HuH-7.5 (cell line): ENCODE measurements at regions not wholly inside any gene's neighbourhood (a gene's known extent, or its start where the extent isn't known, plus 50 kb on each side); places are given as distances from the start of the nearest gene placed in this dataset.
"Not testable (repeated sequence)": the region's sequence is repeated elsewhere in the genome, so short reads cannot be mapped to it uniquely, and the experiment has no call there.

Source experiments
- DNase-seq: peaks from one replicate; pipeline ENCODE4 v3.0.0; 2011; ENCODE audit warnings: low spot score

- no peak for DNase-seq
Measured at GRCh38 chr5:12876541-12877298, 972.5 kb upstream of the CTNND2 start.

GRCh38 chr5:12870872-12871539 is 966.8 kb upstream of the CTNND2 start:
- no peak for DNase-seq

- DNase-seq = no peak
Measured at GRCh38 chr5:12865529-12865928, 961.3 kb upstream of the CTNND2 start.

GRCh38 chr5:12861886-12862654 is 957.8 kb upstream of the CTNND2 start:
- DNase-seq = no peak

GRCh38 chr5:12856105-12856504 is 951.9 kb upstream of the CTNND2 start:
- not testable (repeated sequence) for DNase-seq

- DNase-seq = no peak
Measured at GRCh38 chr5:12854386-12854785, 950.1 kb upstream of the CTNND2 start.

GRCh38 chr5:12851761-12852160 is 947.5 kb upstream of the CTNND2 start:
- no peak for DNase-seq

GRCh38 chr5:12848709-12849108 is 944.5 kb upstream of the CTNND2 start:
- no peak for DNase-seq

GRCh38 chr5:12845549-12846159 is 941.4 kb upstream of the CTNND2 start:
- DNase-seq = no peak

GRCh38 chr5:12840972-12841371 is 936.7 kb upstream of the CTNND2 start:
- no peak for DNase-seq

- DNase-seq = no peak
Measured at GRCh38 chr5:12837592-12837991, 933.3 kb upstream of the CTNND2 start.

GRCh38 chr5:12825163-12825562 is 920.9 kb upstream of the CTNND2 start:
- DNase-seq = no peak

- no peak for DNase-seq
Measured at GRCh38 chr5:12805165-12805698, 901.0 kb upstream of the CTNND2 start.

GRCh38 chr5:12799165-12799564 is 894.9 kb upstream of the CTNND2 start:
- no peak for DNase-seq

GRCh38 chr5:12795333-12795663 is 891.1 kb upstream of the CTNND2 start:
- no peak for DNase-seq

- DNase-seq = no peak
Measured at GRCh38 chr5:12794476-12795332, 890.5 kb upstream of the CTNND2 start.

GRCh38 chr5:12793373-12793772 is 889.1 kb upstream of the CTNND2 start:
- DNase-seq = no peak

GRCh38 chr5:12780536-12780935 is 876.3 kb upstream of the CTNND2 start:
- no peak for DNase-seq

GRCh38 chr5:12777342-12777741 is 873.1 kb upstream of the CTNND2 start:
- no peak for DNase-seq

GRCh38 chr5:12772276-12772675 is 868.0 kb upstream of the CTNND2 start:
- DNase-seq = no peak

- no peak for DNase-seq
Measured at GRCh38 chr5:12759377-12759776, 855.1 kb upstream of the CTNND2 start.
